Esophagus (tissue), 2 donors: ENCODE measurements at regions not wholly inside any gene's neighbourhood (a gene's known extent, or its start where the extent isn't known, plus 50 kb on each side); places are given as distances from the start of the nearest gene placed in this dataset.

ENCODE experiments used
- H3K27ac ChIP-seq, 2 donors: one replicate each; pipeline ENCODE4 v1.5.1; 2013; ENCODE audit warnings: low read depth in 2 of 2, mild to moderate bottlenecking in 2 of 2, inconsistent platforms in 1 of 2, low read length in 1 of 2, moderate library complexity in 1 of 2
- H3K27me3 ChIP-seq, 2 donors: one replicate each; pipeline ENCODE4 v1.6.1; 2013; ENCODE audit warnings: low read length in 2 of 2, control low read depth in 1 of 2, mild to moderate bottlenecking in 1 of 2; ENCODE audit not compliant: insufficient read depth in 2 of 2, control insufficient read depth in 1 of 2
- H3K36me3 ChIP-seq, 2 donors: one replicate each; pipeline ENCODE4 v1.6.1; 2013; ENCODE audit warnings: low read length in 1 of 2; ENCODE audit not compliant: control insufficient read depth in 2 of 2, insufficient read depth in 2 of 2
- H3K4me1 ChIP-seq, 2 donors: one replicate each; pipeline ENCODE4 v1.6.1; 2013; ENCODE audit warnings: low read length in 1 of 2; ENCODE audit not compliant: control insufficient read depth in 2 of 2, insufficient read depth in 2 of 2
- H3K4me3 ChIP-seq, 2 donors: one replicate each; pipeline ENCODE4 v1.5.1; 2013; ENCODE audit warnings: low read length in 2 of 2, mild to moderate bottlenecking in 2 of 2, low read depth in 1 of 2, moderate library complexity in 1 of 2
- H3K9me3 ChIP-seq, 2 donors: one replicate each; pipeline ENCODE4 v1.6.1; 2013; ENCODE audit warnings: mild to moderate bottlenecking in 2 of 2, low read depth in 1 of 2, low read length in 1 of 2, moderate library complexity in 1 of 2; ENCODE audit not compliant: control insufficient read depth in 2 of 2, insufficient read depth in 1 of 2
- WGBS, 2 donors: extraction: QIAGEN DNeasy Blood & Tissue Kit; methylation state at CpG; one replicate each; pipeline ENCODE4 v1.1.7; 2013; 5-methylcytosine and 5-hydroxymethylcytosine counted together
- donor health status: healthy with polysubstance abuse.
- donor health status: Bipolar disorder and iron deficiency.

- H3K9me3 ChIP-seq: no peaks in the 10 kb centered on the region
- no peak overlapping the region for H3K4me3 ChIP-seq
- H3K27me3 ChIP-seq: no peaks in the 10 kb centered on the region
- no peaks in the 10 kb centered on the region for H3K36me3 ChIP-seq
- no peak overlapping the region for H3K27ac ChIP-seq
- 82 to 87% methylated on average over 3 of the region's 3 CpGs for WGBS, 2 donors
- no peaks in the 10 kb centered on the region for H3K4me1 ChIP-seq
These were observed 585.8 kb upstream of the GOT2 start for GRCh38 chr16:59319871-59320270.

GRCh38 chr16:59305850-59306249 lies 571.7 kb upstream of the GOT2 start:
- H3K27me3 ChIP-seq: no peaks in the 10 kb centered on the region
- whole genome bisulfite sequencing, 2 donors: 84 to 85% methylated on average over 4 of the region's 4 CpGs
- no peak overlapping the region for H3K4me3 ChIP-seq
- no peaks in the 10 kb centered on the region for H3K9me3 ChIP-seq
- H3K4me1 ChIP-seq: no peaks in the 10 kb centered on the region
- H3K36me3 ChIP-seq: no peaks in the 10 kb centered on the region
- H3K27ac ChIP-seq: no peak overlapping the region

GRCh38 chr16:59296888-59297287 lies 562.8 kb upstream of the GOT2 start:
- Histone ChIP-seq H3K4me3 (no peak overlapping the region), H3K27ac (no peak overlapping the region), H3K36me3 (no peaks in the 10 kb centered on the region), H3K9me3 (no peaks in the 10 kb centered on the region), H3K27me3 (no peaks in the 10 kb centered on the region), H3K4me1 (no peaks in the 10 kb centered on the region)
- 49 to 51% methylated on average over 5 of the region's 5 CpGs for WGBS, 2 donors

GRCh38 chr16:59295993-59296736 lies 562.0 kb upstream of the GOT2 start:
- 24 to 43% methylated on average over 5 of the region's 5 CpGs for WGBS, 2 donors
- no peaks in the 10 kb centered on the region for H3K9me3 ChIP-seq
- H3K27me3 ChIP-seq: no peaks in the 10 kb centered on the region
- H3K4me3 ChIP-seq: no peak overlapping the region
- no peaks in the 10 kb centered on the region for H3K4me1 ChIP-seq
- no peak overlapping the region for H3K27ac ChIP-seq
- H3K36me3 ChIP-seq: no peaks in the 10 kb centered on the region

- H3K36me3 ChIP-seq: no peaks in the 10 kb centered on the region
- H3K9me3 ChIP-seq: no peaks in the 10 kb centered on the region
- no peaks in the 10 kb centered on the region for H3K27me3 ChIP-seq
These were observed 561.4 kb upstream of the GOT2 start for GRCh38 chr16:59295474-59295873.

GRCh38 chr16:59290718-59291117 lies 556.6 kb upstream of the GOT2 start:
- no peak overlapping the region for H3K4me3 ChIP-seq
- no peaks in the 10 kb centered on the region for H3K27me3 ChIP-seq
- WGBS, 2 donors: 71 to 72% methylated on average over 3 of the region's 3 CpGs
- H3K36me3 ChIP-seq: no peaks in the 10 kb centered on the region
- no peaks in the 10 kb centered on the region for H3K9me3 ChIP-seq
- H3K4me1 ChIP-seq: no peaks in the 10 kb centered on the region
- H3K27ac ChIP-seq: no peak overlapping the region

More at GRCh38 chr16:59295474-59295873, 561.4 kb upstream of the GOT2 start:
- Histone ChIP-seq H3K4me1 (no peaks in the 10 kb centered on the region), H3K4me3 (no peak overlapping the region), H3K27ac (no peak overlapping the region)

GRCh38 chr16:59289151-59289550 lies 555.0 kb upstream of the GOT2 start:
- 66 to 75% methylated on average over 3 of the region's 3 CpGs for WGBS, 2 donors

GRCh38 chr16:59274141-59274540 lies 540.0 kb upstream of the GOT2 start:
- Histone ChIP-seq H3K27ac (no peak overlapping the region), H3K4me3 (no peak overlapping the region), H3K9me3 (no peaks in the 10 kb centered on the region), H3K4me1 (no peaks in the 10 kb centered on the region), H3K27me3 (no peaks in the 10 kb centered on the region), H3K36me3 (no peaks in the 10 kb centered on the region)
- WGBS, 2 donors: 34 to 35% methylated on average over 3 of the region's 3 CpGs

More at GRCh38 chr16:59289151-59289550, 555.0 kb upstream of the GOT2 start:
- H3K4me3 ChIP-seq: no peak overlapping the region
- H3K4me1 ChIP-seq: no peaks in the 10 kb centered on the region
- H3K27ac ChIP-seq: no peak overlapping the region
- no peaks in the 10 kb centered on the region for H3K9me3 ChIP-seq
- H3K36me3 ChIP-seq: no peaks in the 10 kb centered on the region
- H3K27me3 ChIP-seq: no peaks in the 10 kb centered on the region

GRCh38 chr16:59263955-59264354 lies 529.8 kb upstream of the GOT2 start:
- WGBS, 2 donors: 74 to 75% methylated on average over 4 of the region's 4 CpGs
- Histone ChIP-seq H3K9me3 (no peaks in the 10 kb centered on the region), H3K4me1 (no peaks in the 10 kb centered on the region), H3K36me3 (no peaks in the 10 kb centered on the region), H3K27me3 (no peaks in the 10 kb centered on the region), H3K27ac (no peak overlapping the region), H3K4me3 (no peak overlapping the region)

GRCh38 chr16:59260892-59261291 lies 526.8 kb upstream of the GOT2 start:
- Histone ChIP-seq H3K36me3 (no peaks in the 10 kb centered on the region), H3K27me3 (no peaks in the 10 kb centered on the region), H3K27ac (no peak overlapping the region), H3K9me3 (no peaks in the 10 kb centered on the region), H3K4me1 (no peaks in the 10 kb centered on the region), H3K4me3 (no peak overlapping the region)
- 56 to 76% methylated on average over 4 of the region's 4 CpGs for WGBS, 2 donors
